ENCODE measurements at regions not wholly inside any gene's neighbourhood (a gene's known extent, or its start where the extent isn't known, plus 50 kb on each side); places are given as distances from the start of the nearest gene placed in this dataset.

DNA sequence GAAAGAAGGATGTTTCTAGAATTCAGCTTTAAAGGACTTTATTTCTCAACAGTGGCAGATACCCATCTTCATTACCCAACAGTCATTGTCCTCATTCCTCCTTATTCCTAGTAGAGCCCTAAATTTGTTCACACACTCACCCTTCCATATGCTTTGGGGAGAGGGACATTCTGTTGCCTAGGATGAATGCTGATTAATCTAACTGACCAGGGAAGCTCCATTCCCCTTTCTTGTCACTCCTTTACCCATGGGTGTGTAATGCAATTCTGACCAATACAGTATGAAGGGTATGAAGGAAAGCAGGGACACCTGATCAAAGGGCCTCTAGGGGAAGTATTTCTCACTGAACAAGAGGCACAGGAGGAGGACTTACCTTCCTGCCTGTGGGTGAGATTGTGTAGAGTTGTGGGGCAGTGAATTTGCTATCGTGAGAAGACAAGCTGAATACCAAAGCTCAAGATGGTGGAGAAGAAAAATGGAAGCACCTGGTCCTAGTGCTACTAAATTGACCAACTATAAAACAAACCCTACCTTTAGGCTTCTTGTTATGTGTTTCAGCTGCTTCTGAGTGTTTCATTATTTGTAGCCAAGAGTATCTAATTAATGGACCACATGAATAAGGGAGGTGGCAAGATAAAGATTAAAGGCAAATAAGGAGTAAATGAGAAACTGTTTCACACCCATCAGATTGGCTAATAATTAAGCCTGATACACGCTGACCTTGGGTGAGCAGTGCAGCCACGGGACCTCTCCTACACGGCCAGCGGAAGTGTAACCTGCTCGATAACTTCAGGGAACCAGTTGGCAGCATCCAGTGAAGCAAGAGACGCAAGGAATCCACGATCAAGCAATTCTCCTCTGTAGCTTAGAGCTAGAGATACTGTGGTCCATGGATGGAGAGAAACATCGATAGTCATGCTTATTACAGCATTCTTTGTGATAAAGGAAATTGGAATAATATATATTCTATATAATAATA lies 202.3 kb downstream of the MYCN start:
- Histone ChIP-seq H3K36me3 (ENCODE audit: insufficient read depth, low read length) (no peaks in the 10 kb centered on the region), H2AFZ (ENCODE audit: low read depth, low read length) (no peak overlapping the region)

DNA sequence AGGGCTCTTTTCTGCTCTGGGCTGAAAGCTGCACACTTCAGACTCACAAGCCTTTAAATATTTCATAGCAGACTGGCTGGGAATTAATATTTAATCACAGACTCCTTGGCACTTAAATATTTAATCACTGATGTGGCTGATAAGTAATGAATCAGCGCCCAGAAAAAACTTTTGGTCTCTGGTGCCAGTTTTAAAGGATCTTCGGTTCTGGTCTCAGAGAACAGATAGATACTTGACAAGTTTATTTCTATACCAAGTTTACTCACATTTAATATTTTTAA lies 201.2 kb downstream of the MYCN start:
- no peaks in the 10 kb centered on the region for H3K79me2 ChIP-seq (replicated peaks; ENCODE audit: insufficient read depth, low read length)
- H3F3A ChIP-seq (ENCODE audit: insufficient read depth, low read length, poor library complexity, severe bottlenecking) = no peaks in the 10 kb centered on the region
- no peaks in the 10 kb centered on the region for H3K36me3 ChIP-seq (ENCODE audit: insufficient read depth, low read length)
- no peak overlapping the region for H3K9ac ChIP-seq (ENCODE audit: low read length)
- H3K4me2 ChIP-seq (ENCODE audit: low read length) = no peak overlapping the region
- H3K9me3 ChIP-seq (ENCODE audit: low read length) = no peaks in the 10 kb centered on the region
- H3K4me3 ChIP-seq (ENCODE audit: low read length) = no peak overlapping the region
- no peak overlapping the region for H2AFZ ChIP-seq (ENCODE audit: low read depth, low read length)
- H3K27ac ChIP-seq (ENCODE audit: low read length) = no peak overlapping the region
- no peaks in the 10 kb centered on the region for H3K27me3 ChIP-seq (ENCODE audit: insufficient read depth, low read depth, low read length)
- H3K9me2 ChIP-seq (ENCODE audit: insufficient read depth, low read length) = no peaks in the 10 kb centered on the region
- TF ChIP-seq EZH2 (IDR thresholded peaks at IDR 0.05; ENCODE audit: borderline replicate concordance, insufficient read depth, low read length, poor library complexity, severe bottlenecking) = no peak
- no peak for TF ChIP-seq POLR2AphosphoS5 (IDR thresholded peaks at IDR 0.05)
- TF ChIP-seq MXI1 (conservative IDR thresholded peaks at IDR 0.05; ENCODE audit: poor library complexity, severe bottlenecking) = no peak
- no peak for TF ChIP-seq EP300 (conservative IDR thresholded peaks at IDR 0.05; ENCODE audit: poor library complexity, severe bottlenecking)
- TF ChIP-seq SMC3 (conservative IDR thresholded peaks at IDR 0.05; ENCODE audit: poor library complexity) = no peak
- TF ChIP-seq, protein P1, sequence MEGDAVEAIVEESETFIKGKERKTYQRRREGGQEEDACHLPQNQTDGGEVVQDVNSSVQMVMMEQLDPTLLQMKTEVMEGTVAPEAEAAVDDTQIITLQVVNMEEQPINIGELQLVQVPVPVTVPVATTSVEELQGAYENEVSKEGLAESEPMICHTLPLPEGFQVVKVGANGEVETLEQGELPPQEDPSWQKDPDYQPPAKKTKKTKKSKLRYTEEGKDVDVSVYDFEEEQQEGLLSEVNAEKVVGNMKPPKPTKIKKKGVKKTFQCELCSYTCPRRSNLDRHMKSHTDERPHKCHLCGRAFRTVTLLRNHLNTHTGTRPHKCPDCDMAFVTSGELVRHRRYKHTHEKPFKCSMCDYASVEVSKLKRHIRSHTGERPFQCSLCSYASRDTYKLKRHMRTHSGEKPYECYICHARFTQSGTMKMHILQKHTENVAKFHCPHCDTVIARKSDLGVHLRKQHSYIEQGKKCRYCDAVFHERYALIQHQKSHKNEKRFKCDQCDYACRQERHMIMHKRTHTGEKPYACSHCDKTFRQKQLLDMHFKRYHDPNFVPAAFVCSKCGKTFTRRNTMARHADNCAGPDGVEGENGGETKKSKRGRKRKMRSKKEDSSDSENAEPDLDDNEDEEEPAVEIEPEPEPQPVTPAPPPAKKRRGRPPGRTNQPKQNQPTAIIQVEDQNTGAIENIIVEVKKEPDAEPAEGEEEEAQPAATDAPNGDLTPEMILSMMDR (IDR thresholded peaks at IDR 0.05; ENCODE audit: poor library complexity, severe bottlenecking) = no peak
- no peaks in the 10 kb centered on the region for H4K20me1 ChIP-seq (ENCODE audit: insufficient read depth)

More for the DNA sequence above, 202.3 kb downstream of the MYCN start:
- Histone ChIP-seq H3K27me3 (ENCODE audit: insufficient read depth, low read depth, low read length) (no peaks in the 10 kb centered on the region), H3K9me3 (ENCODE audit: low read length) (no peaks in the 10 kb centered on the region), H4K20me1 (ENCODE audit: insufficient read depth) (no peaks in the 10 kb centered on the region), H3K9ac (ENCODE audit: low read length) (no peak overlapping the region), H3K9me2 (ENCODE audit: insufficient read depth, low read length) (no peaks in the 10 kb centered on the region), H3K4me2 (ENCODE audit: low read length) (no peak overlapping the region), H3K27ac (ENCODE audit: low read length) (no peak overlapping the region), H3K79me2 (replicated peaks; ENCODE audit: insufficient read depth, low read length) (no peaks in the 10 kb centered on the region), H3F3A (ENCODE audit: insufficient read depth, low read length, poor library complexity, severe bottlenecking) (no peaks in the 10 kb centered on the region), H3K4me3 (ENCODE audit: low read length) (no peak overlapping the region)
- TF ChIP-seq EP300 (conservative IDR thresholded peaks at IDR 0.05; ENCODE audit: poor library complexity, severe bottlenecking) (no peak), SMC3 (conservative IDR thresholded peaks at IDR 0.05; ENCODE audit: poor library complexity) (no peak), POLR2AphosphoS5 (IDR thresholded peaks at IDR 0.05) (no peak), TAF1 (IDR thresholded peaks at IDR 0.05; ENCODE audit: low read depth) (no peak), MXI1 (conservative IDR thresholded peaks at IDR 0.05; ENCODE audit: poor library complexity, severe bottlenecking) (no peak), RAD21 (conservative IDR thresholded peaks at IDR 0.05) (no peak), EZH2 (IDR thresholded peaks at IDR 0.05; ENCODE audit: borderline replicate concordance, insufficient read depth, low read length, poor library complexity, severe bottlenecking) (no peak)
- TF ChIP-seq, protein P1 (IDR thresholded peaks at IDR 0.05; ENCODE audit: poor library complexity, severe bottlenecking) = no peak
- TF ChIP-seq, protein P2, sequence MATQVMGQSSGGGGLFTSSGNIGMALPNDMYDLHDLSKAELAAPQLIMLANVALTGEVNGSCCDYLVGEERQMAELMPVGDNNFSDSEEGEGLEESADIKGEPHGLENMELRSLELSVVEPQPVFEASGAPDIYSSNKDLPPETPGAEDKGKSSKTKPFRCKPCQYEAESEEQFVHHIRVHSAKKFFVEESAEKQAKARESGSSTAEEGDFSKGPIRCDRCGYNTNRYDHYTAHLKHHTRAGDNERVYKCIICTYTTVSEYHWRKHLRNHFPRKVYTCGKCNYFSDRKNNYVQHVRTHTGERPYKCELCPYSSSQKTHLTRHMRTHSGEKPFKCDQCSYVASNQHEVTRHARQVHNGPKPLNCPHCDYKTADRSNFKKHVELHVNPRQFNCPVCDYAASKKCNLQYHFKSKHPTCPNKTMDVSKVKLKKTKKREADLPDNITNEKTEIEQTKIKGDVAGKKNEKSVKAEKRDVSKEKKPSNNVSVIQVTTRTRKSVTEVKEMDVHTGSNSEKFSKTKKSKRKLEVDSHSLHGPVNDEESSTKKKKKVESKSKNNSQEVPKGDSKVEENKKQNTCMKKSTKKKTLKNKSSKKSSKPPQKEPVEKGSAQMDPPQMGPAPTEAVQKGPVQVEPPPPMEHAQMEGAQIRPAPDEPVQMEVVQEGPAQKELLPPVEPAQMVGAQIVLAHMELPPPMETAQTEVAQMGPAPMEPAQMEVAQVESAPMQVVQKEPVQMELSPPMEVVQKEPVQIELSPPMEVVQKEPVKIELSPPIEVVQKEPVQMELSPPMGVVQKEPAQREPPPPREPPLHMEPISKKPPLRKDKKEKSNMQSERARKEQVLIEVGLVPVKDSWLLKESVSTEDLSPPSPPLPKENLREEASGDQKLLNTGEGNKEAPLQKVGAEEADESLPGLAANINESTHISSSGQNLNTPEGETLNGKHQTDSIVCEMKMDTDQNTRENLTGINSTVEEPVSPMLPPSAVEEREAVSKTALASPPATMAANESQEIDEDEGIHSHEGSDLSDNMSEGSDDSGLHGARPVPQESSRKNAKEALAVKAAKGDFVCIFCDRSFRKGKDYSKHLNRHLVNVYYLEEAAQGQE (IDR thresholded peaks at IDR 0.05; ENCODE audit: borderline replicate concordance) = no peak
